HFF-Myc (cell line): ENCODE measurements at regions not wholly inside any gene's neighbourhood (a gene's known extent, or its start where the extent isn't known, plus 50 kb on each side); places are given as distances from the start of the nearest gene placed in this dataset.

ENCODE experiments used
- DNase-seq: peaks from one replicate; pipeline ENCODE4 v3.0.0-alpha.2; 2011; ENCODE audit warnings: low read depth; ENCODE audit errors: extremely low read depth
- H3K4me3 ChIP-seq: replicated peaks from 2 replicates; pipeline ENCODE4 v1.5.1; 2011; ENCODE audit warnings: low read depth, mild to moderate bottlenecking, control low read depth, low read length
- TF ChIP-seq, protein P1 (sequence below): IDR thresholded peaks from 2 replicates; pipeline ENCODE4 v1.5.1; 2012; ENCODE audit warnings: mild to moderate bottlenecking, low read depth, low read length, control low read depth; ENCODE audit errors: missing control alignments

DNA sequence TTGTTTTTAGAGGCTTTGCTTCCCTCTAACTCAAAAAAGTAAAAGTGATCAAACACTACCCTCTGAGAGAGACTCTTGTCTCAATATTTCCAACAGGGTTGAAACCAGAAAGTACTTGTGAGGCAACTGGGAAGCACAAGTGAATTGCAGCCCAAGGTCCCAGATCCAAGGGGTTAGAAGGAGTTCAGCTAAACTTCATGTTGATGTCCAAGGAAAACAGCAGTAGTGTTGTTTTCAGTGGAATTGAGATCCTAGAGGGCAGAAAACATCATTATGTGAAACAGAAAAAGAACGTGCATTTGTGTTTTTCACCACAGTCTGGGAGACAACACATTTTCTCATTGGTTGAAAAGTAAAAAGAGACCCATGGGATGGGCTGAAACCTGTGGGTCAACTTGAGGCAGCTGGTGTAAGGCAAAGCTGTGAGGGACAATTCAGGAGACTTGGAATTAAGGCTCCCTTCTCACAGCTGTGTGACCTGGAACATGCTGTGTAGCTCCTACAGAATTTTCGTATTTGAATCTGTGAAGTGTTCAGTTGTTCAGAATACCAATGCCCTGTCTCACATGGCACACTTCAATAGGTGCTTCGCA is 508.3 kb downstream of the BMP2 start:
- TF ChIP-seq, protein P1, sequence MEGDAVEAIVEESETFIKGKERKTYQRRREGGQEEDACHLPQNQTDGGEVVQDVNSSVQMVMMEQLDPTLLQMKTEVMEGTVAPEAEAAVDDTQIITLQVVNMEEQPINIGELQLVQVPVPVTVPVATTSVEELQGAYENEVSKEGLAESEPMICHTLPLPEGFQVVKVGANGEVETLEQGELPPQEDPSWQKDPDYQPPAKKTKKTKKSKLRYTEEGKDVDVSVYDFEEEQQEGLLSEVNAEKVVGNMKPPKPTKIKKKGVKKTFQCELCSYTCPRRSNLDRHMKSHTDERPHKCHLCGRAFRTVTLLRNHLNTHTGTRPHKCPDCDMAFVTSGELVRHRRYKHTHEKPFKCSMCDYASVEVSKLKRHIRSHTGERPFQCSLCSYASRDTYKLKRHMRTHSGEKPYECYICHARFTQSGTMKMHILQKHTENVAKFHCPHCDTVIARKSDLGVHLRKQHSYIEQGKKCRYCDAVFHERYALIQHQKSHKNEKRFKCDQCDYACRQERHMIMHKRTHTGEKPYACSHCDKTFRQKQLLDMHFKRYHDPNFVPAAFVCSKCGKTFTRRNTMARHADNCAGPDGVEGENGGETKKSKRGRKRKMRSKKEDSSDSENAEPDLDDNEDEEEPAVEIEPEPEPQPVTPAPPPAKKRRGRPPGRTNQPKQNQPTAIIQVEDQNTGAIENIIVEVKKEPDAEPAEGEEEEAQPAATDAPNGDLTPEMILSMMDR = no peak
- DNase-seq = no peak
- H3K4me3 ChIP-seq = no peak overlapping the region

- DNase-seq = peak; percentile 61
- TF ChIP-seq, protein P1 = peak; percentile 90
- no peak overlapping the region for H3K4me3 ChIP-seq
These were observed 518.6 kb downstream of the BMP2 start for GRCh38 chr20:7285918-7286556.

DNA sequence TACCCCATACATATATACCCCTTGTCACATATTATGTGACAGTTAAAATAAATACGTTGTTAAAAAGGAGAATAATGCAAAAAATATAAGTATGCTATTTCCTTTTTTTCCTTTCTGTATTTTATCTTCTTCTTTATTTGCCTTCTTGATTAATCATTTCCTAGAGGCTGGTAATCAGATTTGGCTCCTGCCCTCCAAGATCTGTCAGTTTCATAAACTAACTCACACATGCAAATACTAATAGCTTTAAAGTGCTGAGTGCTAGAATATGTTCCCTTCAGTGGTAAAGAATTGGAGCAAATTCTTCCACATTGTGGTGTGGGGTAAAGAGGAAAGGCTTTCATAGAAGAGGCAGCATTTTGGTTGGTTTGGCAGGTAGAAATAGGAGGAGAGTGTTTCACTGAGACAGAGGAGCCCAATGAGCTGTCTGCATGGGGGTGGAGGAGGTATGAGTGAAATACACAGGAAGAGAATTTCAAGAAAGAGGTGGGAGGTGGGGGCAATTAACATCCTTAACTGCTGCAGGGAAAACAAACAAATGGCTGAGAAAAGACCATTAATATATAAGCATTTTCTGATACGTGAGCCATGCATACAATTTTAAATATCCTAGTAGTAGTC is 523.9 kb downstream of the BMP2 start:
- H3K4me3 ChIP-seq = no peak overlapping the region
- DNase-seq = no peak
- TF ChIP-seq, protein P1 = no peak

GRCh38 chr20:7291946-7292345 is 524.5 kb downstream of the BMP2 start:
- no peak overlapping the region for H3K4me3 ChIP-seq
- DNase-seq = no peak
- TF ChIP-seq, protein P1 = no peak

GRCh38 chr20:7294816-7295360 is 527.4 kb downstream of the BMP2 start:
- TF ChIP-seq, protein P1 = no peak
- H3K4me3 ChIP-seq = no peak overlapping the region
- no peak for DNase-seq

- TF ChIP-seq, protein P1 = no peak
- H3K4me3 ChIP-seq = no peak overlapping the region
- DNase-seq = no peak
These were observed 534.3 kb downstream of the BMP2 start for GRCh38 chr20:7301807-7302206.
